ENCODE measurements at regions not wholly inside any gene's neighbourhood (a gene's known extent, or its start where the extent isn't known, plus 50 kb on each side); places are given as distances from the start of the nearest gene placed in this dataset.

DNA sequence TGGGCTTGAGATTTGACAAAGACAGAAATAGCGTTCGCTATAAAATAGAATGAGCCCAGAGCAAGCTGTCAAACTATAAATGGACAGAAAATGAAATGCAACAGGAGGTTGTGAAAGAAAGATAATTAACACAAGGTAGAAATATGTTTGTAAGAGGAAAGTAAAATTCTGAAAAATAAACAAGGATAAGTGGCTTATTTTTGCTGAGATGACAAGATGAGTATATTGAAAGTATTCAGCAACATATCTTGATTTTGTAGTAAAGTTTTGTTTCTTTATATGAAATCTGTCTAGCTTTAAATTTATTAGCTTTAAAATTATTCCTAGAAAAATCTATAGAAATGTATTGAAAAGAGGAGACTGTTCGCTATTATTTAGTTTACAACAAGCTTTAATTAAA lies 111.9 kb upstream of the RPS23 start:
- Histone ChIP-seq H3K79me1 (ENCODE audit: low read length) (no peaks in the 10 kb centered on the region), H3K23ac (ENCODE audit: low read length) (no peak overlapping the region), H3K79me2 (ENCODE audit: control insufficient read depth, insufficient read depth, low read length, poor library complexity) (no peaks in the 10 kb centered on the region), H4K12ac (ENCODE audit: low read depth, low read length) (no peak overlapping the region), H2BK120ac (ENCODE audit: insufficient read depth, low read length, poor library complexity) (no peak overlapping the region), H3K14ac (ENCODE audit: low read length) (no peak overlapping the region), H3K36me3 (ENCODE audit: control insufficient read depth in 1 of 2, insufficient read depth in 2 of 2, low read length in 2 of 2) (no peaks in the 10 kb centered on the region), H2AFZ (ENCODE audit: insufficient read depth, low read length, poor library complexity) (no peak overlapping the region), H3K4me2 (ENCODE audit: low read length) (no peak overlapping the region), H3K4ac (ENCODE audit: low read depth, low read length) (no peak overlapping the region), H4K8ac (ENCODE audit: low read depth, low read length) (no peak overlapping the region), H4K91ac (ENCODE audit: low read depth, low read length) (no peak overlapping the region), H3K27me3 (ENCODE audit: insufficient read depth, low read length) (no peaks in the 10 kb centered on the region), H3K4me3 (ENCODE audit: low read depth, low read length) (no peak overlapping the region), H3K9me3 (ENCODE audit: insufficient read depth, low read depth, low read length) (no peaks in the 10 kb centered on the region), H2BK12ac (ENCODE audit: low read length) (no peak overlapping the region), H2BK5ac (ENCODE audit: low read depth, low read length, poor library complexity) (no peak overlapping the region), H3K27ac (ENCODE audit: low read depth, low read length) (no peak overlapping the region), H3K9ac (ENCODE audit: low read length) (no peak overlapping the region), H2AK5ac (ENCODE audit: low read length) (no peak overlapping the region), H3K18ac (ENCODE audit: low read length) (no peak overlapping the region), H3K4me1 (ENCODE audit: control insufficient read depth in 1 of 2, insufficient read depth in 2 of 2, low read length in 2 of 2) (no peaks in the 10 kb centered on the region)
- WGBS (ENCODE audit: extremely low coverage, insufficient coverage, insufficient read length), result no CpG with 5 or more reads among the region's 3 CpGs
- no peak for DNase-seq

GRCh38 chr5:82389347-82389746 lies 111.2 kb upstream of the RPS23 start:
- H3K36me3 ChIP-seq (ENCODE audit: control insufficient read depth in 1 of 2, insufficient read depth in 2 of 2, low read length in 2 of 2), result no peaks in the 10 kb centered on the region
- no peak overlapping the region for H3K27ac ChIP-seq (ENCODE audit: low read depth, low read length)
- H4K8ac ChIP-seq (ENCODE audit: low read depth, low read length), result no peak overlapping the region
- no peaks in the 10 kb centered on the region for H3K27me3 ChIP-seq (ENCODE audit: insufficient read depth, low read length)
- no peaks in the 10 kb centered on the region for H3K79me1 ChIP-seq (ENCODE audit: low read length)
- no peak overlapping the region for H3K23ac ChIP-seq (ENCODE audit: low read length)
- H3K9ac ChIP-seq (ENCODE audit: low read length), result no peak overlapping the region
- no peak overlapping the region for H3K4me3 ChIP-seq (ENCODE audit: low read depth, low read length)
- no peaks in the 10 kb centered on the region for H3K9me3 ChIP-seq (ENCODE audit: insufficient read depth, low read depth, low read length)
- no peak overlapping the region for H3K4me2 ChIP-seq (ENCODE audit: low read length)
- no peak overlapping the region for H3K18ac ChIP-seq (ENCODE audit: low read length)
- no peak overlapping the region for H2BK120ac ChIP-seq (ENCODE audit: insufficient read depth, low read length, poor library complexity)
- no peak overlapping the region for H4K91ac ChIP-seq (ENCODE audit: low read depth, low read length)
- WGBS (ENCODE audit: extremely low coverage, insufficient coverage, insufficient read length), result no CpG with 5 or more reads among the region's 2 CpGs
- no peak overlapping the region for H3K14ac ChIP-seq (ENCODE audit: low read length)
- H4K12ac ChIP-seq (ENCODE audit: low read depth, low read length), result no peak overlapping the region
- H2BK5ac ChIP-seq (ENCODE audit: low read depth, low read length, poor library complexity), result no peak overlapping the region
- DNase-seq, result no peak
- H2AK5ac ChIP-seq (ENCODE audit: low read length), result no peak overlapping the region
- no peak overlapping the region for H2BK12ac ChIP-seq (ENCODE audit: low read length)
- H3K4ac ChIP-seq (ENCODE audit: low read depth, low read length), result no peak overlapping the region
- H2AFZ ChIP-seq (ENCODE audit: insufficient read depth, low read length, poor library complexity), result no peak overlapping the region
- H3K4me1 ChIP-seq (ENCODE audit: control insufficient read depth in 1 of 2, insufficient read depth in 2 of 2, low read length in 2 of 2), result no peaks in the 10 kb centered on the region
- no peaks in the 10 kb centered on the region for H3K79me2 ChIP-seq (ENCODE audit: control insufficient read depth, insufficient read depth, low read length, poor library complexity)

DNA sequence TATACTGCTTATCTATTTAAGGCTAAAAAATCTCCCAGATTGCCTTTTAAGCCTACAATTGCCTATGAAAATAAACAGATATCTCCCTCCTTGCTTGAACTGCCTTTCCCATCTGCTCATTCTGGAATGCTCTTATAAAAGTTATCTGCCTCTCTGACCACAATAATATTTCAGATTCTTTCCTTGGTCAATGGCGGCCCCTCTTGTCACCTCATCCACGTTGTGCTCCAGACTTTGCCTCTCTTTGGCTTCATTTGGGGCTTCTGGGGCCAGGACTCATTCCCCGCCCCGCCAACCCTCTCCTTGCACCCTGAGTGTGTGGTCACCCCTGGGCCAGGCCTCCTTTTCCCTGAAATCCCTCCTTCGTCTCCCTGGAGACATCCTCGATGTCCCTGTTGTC lies 110.0 kb upstream of the RPS23 start:
- no CpG with 5 or more reads among the region's 6 CpGs for WGBS (ENCODE audit: extremely low coverage, insufficient coverage, insufficient read length)

DNA sequence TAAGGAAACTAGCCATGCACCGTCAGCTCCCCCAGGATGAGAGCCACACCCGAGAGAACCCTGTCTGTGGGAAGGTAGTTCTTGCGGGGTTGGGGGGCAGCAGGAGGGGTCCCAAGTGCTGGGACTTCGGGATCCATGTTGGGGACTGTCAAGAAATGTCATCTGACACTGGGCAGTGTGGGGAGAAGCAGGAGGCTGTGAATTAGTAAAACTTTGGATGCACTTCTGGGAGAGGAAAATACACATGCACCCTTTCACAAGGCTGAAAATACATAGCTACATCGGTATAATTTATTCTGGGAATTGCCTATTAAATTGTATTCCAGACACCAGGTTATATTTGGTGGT lies 109.6 kb upstream of the RPS23 start:
- H4K91ac ChIP-seq (ENCODE audit: low read depth, low read length), result no peak overlapping the region
- H3K4ac ChIP-seq (ENCODE audit: low read depth, low read length), result no peak overlapping the region
- no peaks in the 10 kb centered on the region for H3K79me1 ChIP-seq (ENCODE audit: low read length)
- H4K12ac ChIP-seq (ENCODE audit: low read depth, low read length), result no peak overlapping the region
- H3K14ac ChIP-seq (ENCODE audit: low read length), result no peak overlapping the region
- H4K8ac ChIP-seq (ENCODE audit: low read depth, low read length), result no peak overlapping the region
- H3K27ac ChIP-seq (ENCODE audit: low read depth, low read length), result no peak overlapping the region
- H3K9ac ChIP-seq (ENCODE audit: low read length), result no peak overlapping the region
- H3K18ac ChIP-seq (ENCODE audit: low read length), result no peak overlapping the region
- no peak for DNase-seq
- no peaks in the 10 kb centered on the region for H3K79me2 ChIP-seq (ENCODE audit: control insufficient read depth, insufficient read depth, low read length, poor library complexity)
- no CpG with 5 or more reads among the region's 5 CpGs for WGBS (ENCODE audit: extremely low coverage, insufficient coverage, insufficient read length)
- no peaks in the 10 kb centered on the region for H3K36me3 ChIP-seq (ENCODE audit: control insufficient read depth in 1 of 2, insufficient read depth in 2 of 2, low read length in 2 of 2)
- H3K27me3 ChIP-seq (ENCODE audit: insufficient read depth, low read length), result no peaks in the 10 kb centered on the region
- H2BK5ac ChIP-seq (ENCODE audit: low read depth, low read length, poor library complexity), result no peak overlapping the region
- H2AK5ac ChIP-seq (ENCODE audit: low read length), result no peak overlapping the region
- H3K4me3 ChIP-seq (ENCODE audit: low read depth, low read length), result no peak overlapping the region
- no peak overlapping the region for H2BK120ac ChIP-seq (ENCODE audit: insufficient read depth, low read length, poor library complexity)
- no peaks in the 10 kb centered on the region for H3K4me1 ChIP-seq (ENCODE audit: control insufficient read depth in 1 of 2, insufficient read depth in 2 of 2, low read length in 2 of 2)
- H3K4me2 ChIP-seq (ENCODE audit: low read length), result no peak overlapping the region
- H2BK12ac ChIP-seq (ENCODE audit: low read length), result no peak overlapping the region
- H3K9me3 ChIP-seq (ENCODE audit: insufficient read depth, low read depth, low read length), result no peaks in the 10 kb centered on the region
- H2AFZ ChIP-seq (ENCODE audit: insufficient read depth, low read length, poor library complexity), result no peak overlapping the region
- H3K23ac ChIP-seq (ENCODE audit: low read length), result no peak overlapping the region

More for the DNA sequence above, 110.0 kb upstream of the RPS23 start:
- Histone ChIP-seq H3K27me3 (ENCODE audit: insufficient read depth, low read length) (no peaks in the 10 kb centered on the region), H3K4ac (ENCODE audit: low read depth, low read length) (no peak overlapping the region), H3K23ac (ENCODE audit: low read length) (no peak overlapping the region), H3K4me3 (ENCODE audit: low read depth, low read length) (no peak overlapping the region), H2AFZ (ENCODE audit: insufficient read depth, low read length, poor library complexity) (no peak overlapping the region), H4K8ac (ENCODE audit: low read depth, low read length) (no peak overlapping the region), H3K79me2 (ENCODE audit: control insufficient read depth, insufficient read depth, low read length, poor library complexity) (no peaks in the 10 kb centered on the region), H2BK5ac (ENCODE audit: low read depth, low read length, poor library complexity) (no peak overlapping the region), H3K27ac (ENCODE audit: low read depth, low read length) (no peak overlapping the region), H3K36me3 (ENCODE audit: control insufficient read depth in 1 of 2, insufficient read depth in 2 of 2, low read length in 2 of 2) (no peaks in the 10 kb centered on the region), H3K9me3 (ENCODE audit: insufficient read depth, low read depth, low read length) (no peaks in the 10 kb centered on the region), H3K79me1 (ENCODE audit: low read length) (no peaks in the 10 kb centered on the region), H4K91ac (ENCODE audit: low read depth, low read length) (no peak overlapping the region), H2AK5ac (ENCODE audit: low read length) (no peak overlapping the region), H4K12ac (ENCODE audit: low read depth, low read length) (no peak overlapping the region), H3K9ac (ENCODE audit: low read length) (no peak overlapping the region), H3K14ac (ENCODE audit: low read length) (no peak overlapping the region), H2BK120ac (ENCODE audit: insufficient read depth, low read length, poor library complexity) (no peak overlapping the region), H3K18ac (ENCODE audit: low read length) (no peak overlapping the region), H3K4me1 (ENCODE audit: control insufficient read depth in 1 of 2, insufficient read depth in 2 of 2, low read length in 2 of 2) (no peaks in the 10 kb centered on the region), H3K4me2 (ENCODE audit: low read length) (no peak overlapping the region), H2BK12ac (ENCODE audit: low read length) (no peak overlapping the region)
- no peak for DNase-seq

Data from trophoblast cell (in vitro differentiated cells and primary cell).